Mucosa of descending colon (tissue), 3 donors: ENCODE measurements at regions not wholly inside any gene's neighbourhood (a gene's known extent, or its start where the extent isn't known, plus 50 kb on each side); places are given as distances from the start of the nearest gene placed in this dataset.

Experiments
- ATAC-seq: fragments of 200-7000 bp; cut with Tn5 transposase; one replicate; pipeline ENCODE4 v1.9.1; 2020; ENCODE audit warnings: mild to moderate bottlenecking, moderate library complexity
- DNase-seq, 3 donors: peaks; one replicate each; pipeline ENCODE4 v3.0.0-alpha.2; 2020
- H3K36me3 ChIP-seq: fragments of 200-600 bp; one replicate; pipeline ENCODE4 v1.8.0; 2021; ENCODE audit warnings: low read depth, mild to moderate bottlenecking
- H3K4me1 ChIP-seq: fragments of 200-600 bp; one replicate; pipeline ENCODE4 v1.8.0; 2021; ENCODE audit warnings: low read depth, mild to moderate bottlenecking
- H3K4me3 ChIP-seq: fragments of 200-600 bp; one replicate; pipeline ENCODE4 v1.8.0; 2021; ENCODE audit warnings: mild to moderate bottlenecking
- H3K9me3 ChIP-seq: fragments of 200-600 bp; one replicate; pipeline ENCODE4 v1.8.0; 2021; ENCODE audit warnings: mild to moderate bottlenecking
- CTCF ChIP-seq: fragments of 200-600 bp; IDR thresholded peaks from one replicate; pipeline ENCODE4 v1.8.0; 2022; ENCODE audit warnings: antibody characterized with exemption, mild to moderate bottlenecking
- intact Hi-C, 2 donors: fragments of 100-400 bp; cut with DNase I in 1 of 2; cut with micrococcal nuclease in 1 of 2; formaldehyde crosslinking; loops; one replicate each; pipeline versions ENCODE4 v1.11.0 to v1.11.1; 2022; cut with DNase I, micrococcal nuclease
- donor health status: DM: no; HTN: no; CAD: no; lungs with moderate emphysema.
- donor health status: DM: no; HTN: no; CAD: no.
- donor health status: DM: no; HTN: yes; CAD: no.

- TF ChIP-seq CTCF = no peak
Observed at GRCh38 chr13:31614704-31615103, 124.6 kb upstream of the RXFP2 start.

GRCh38 chr13:31625115-31625514 is 114.2 kb upstream of the RXFP2 start:
- no peaks in the 10 kb centered on the region for H3K4me1 ChIP-seq
- no peaks in the 10 kb centered on the region for H3K9me3 ChIP-seq
- peak; percentile 25 for ATAC-seq
- no peaks in the 10 kb centered on the region for H3K36me3 ChIP-seq
- DNase-seq = peak in 1 of 3 donors; percentile 31
- no peak overlapping the region for H3K4me3 ChIP-seq
- intact Hi-C loops = no loop called here
- no peak for TF ChIP-seq CTCF

More at GRCh38 chr13:31614704-31615103, 124.6 kb upstream of the RXFP2 start:
- intact Hi-C loops = no loop called here
- H3K4me1 ChIP-seq = no peaks in the 10 kb centered on the region
- H3K36me3 ChIP-seq = no peaks in the 10 kb centered on the region
- H3K9me3 ChIP-seq = no peaks in the 10 kb centered on the region
- DNase-seq (no peak), ATAC-seq (peak; percentile 41)
- H3K4me3 ChIP-seq = no peak overlapping the region

GRCh38 chr13:31627097-31627845 is 112.1 kb upstream of the RXFP2 start:
- Histone ChIP-seq H3K9me3 (no peaks in the 10 kb centered on the region), H3K36me3 (no peaks in the 10 kb centered on the region), H3K4me3 (no peak overlapping the region), H3K4me1 (no peaks in the 10 kb centered on the region)
- intact Hi-C loops = no loop called here
- ATAC-seq = no peak
- DNase-seq = no peak
- TF ChIP-seq CTCF = no peak

GRCh38 chr13:31629085-31629780 is 110.1 kb upstream of the RXFP2 start:
- Histone ChIP-seq H3K36me3 (no peaks in the 10 kb centered on the region), H3K4me1 (no peaks in the 10 kb centered on the region), H3K9me3 (no peaks in the 10 kb centered on the region), H3K4me3 (no peak overlapping the region)
- intact Hi-C loops = no loop called here
- no peak for TF ChIP-seq CTCF
- ATAC-seq (no peak), DNase-seq (no peak)

- H3K9me3 ChIP-seq = no peaks in the 10 kb centered on the region
- H3K4me3 ChIP-seq = no peak overlapping the region
- intact Hi-C loops = no loop called here
- H3K4me1 ChIP-seq = no peaks in the 10 kb centered on the region
- ATAC-seq = no peak
- no peaks in the 10 kb centered on the region for H3K36me3 ChIP-seq
- DNase-seq = no peak
- TF ChIP-seq CTCF = no peak
Observed at GRCh38 chr13:31631071-31631470, 108.3 kb upstream of the RXFP2 start.
